ENCODE measurements at regions not wholly inside any gene's neighbourhood (a gene's known extent, or its start where the extent isn't known, plus 50 kb on each side); places are given as distances from the start of the nearest gene placed in this dataset.

DNA sequence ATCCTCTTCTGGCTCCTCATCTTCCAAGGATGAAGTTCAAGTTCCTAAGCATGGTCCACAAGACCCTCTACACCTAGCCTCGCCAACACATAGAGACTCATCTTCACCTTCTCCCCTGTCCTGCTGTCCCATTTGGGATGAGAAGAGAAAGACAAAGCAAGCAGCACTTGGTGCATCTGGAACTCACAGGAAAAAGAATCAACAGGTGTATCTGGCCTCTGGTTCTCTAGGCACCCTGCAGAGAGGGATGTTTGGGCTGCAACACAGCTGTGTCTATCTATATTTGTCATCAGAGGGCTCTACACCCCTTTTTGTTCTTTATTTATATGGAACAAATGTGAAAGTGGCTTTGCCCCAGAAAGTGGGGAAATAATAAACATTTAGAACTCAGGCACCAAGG lies 82.1 kb upstream of the GALNT18 start:
- TF ChIP-seq, protein P1, sequence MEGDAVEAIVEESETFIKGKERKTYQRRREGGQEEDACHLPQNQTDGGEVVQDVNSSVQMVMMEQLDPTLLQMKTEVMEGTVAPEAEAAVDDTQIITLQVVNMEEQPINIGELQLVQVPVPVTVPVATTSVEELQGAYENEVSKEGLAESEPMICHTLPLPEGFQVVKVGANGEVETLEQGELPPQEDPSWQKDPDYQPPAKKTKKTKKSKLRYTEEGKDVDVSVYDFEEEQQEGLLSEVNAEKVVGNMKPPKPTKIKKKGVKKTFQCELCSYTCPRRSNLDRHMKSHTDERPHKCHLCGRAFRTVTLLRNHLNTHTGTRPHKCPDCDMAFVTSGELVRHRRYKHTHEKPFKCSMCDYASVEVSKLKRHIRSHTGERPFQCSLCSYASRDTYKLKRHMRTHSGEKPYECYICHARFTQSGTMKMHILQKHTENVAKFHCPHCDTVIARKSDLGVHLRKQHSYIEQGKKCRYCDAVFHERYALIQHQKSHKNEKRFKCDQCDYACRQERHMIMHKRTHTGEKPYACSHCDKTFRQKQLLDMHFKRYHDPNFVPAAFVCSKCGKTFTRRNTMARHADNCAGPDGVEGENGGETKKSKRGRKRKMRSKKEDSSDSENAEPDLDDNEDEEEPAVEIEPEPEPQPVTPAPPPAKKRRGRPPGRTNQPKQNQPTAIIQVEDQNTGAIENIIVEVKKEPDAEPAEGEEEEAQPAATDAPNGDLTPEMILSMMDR (conservative IDR thresholded peaks at IDR 0.05; ENCODE audit: low read depth, low read length): no peak
- no peak for TF ChIP-seq POLR2A (IDR thresholded peaks at IDR 0.05; ENCODE audit: low read depth, low read length)
- no peak for TF ChIP-seq RAD21 (IDR thresholded peaks at IDR 0.05; ENCODE audit: low read length)
- TF ChIP-seq, protein P2, sequence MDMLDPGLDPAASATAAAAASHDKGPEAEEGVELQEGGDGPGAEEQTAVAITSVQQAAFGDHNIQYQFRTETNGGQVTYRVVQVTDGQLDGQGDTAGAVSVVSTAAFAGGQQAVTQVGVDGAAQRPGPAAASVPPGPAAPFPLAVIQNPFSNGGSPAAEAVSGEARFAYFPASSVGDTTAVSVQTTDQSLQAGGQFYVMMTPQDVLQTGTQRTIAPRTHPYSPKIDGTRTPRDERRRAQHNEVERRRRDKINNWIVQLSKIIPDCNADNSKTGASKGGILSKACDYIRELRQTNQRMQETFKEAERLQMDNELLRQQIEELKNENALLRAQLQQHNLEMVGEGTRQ (IDR thresholded peaks at IDR 0.05; ENCODE audit: low read depth, low read length): no peak
- no peak for TF ChIP-seq MXI1 (IDR thresholded peaks at IDR 0.05; ENCODE audit: borderline replicate concordance, low read depth, low read length)
- TF ChIP-seq MAFK (IDR thresholded peaks at IDR 0.05; ENCODE audit: low read depth, low read length): no peak
- no peak for TF ChIP-seq BHLHE40 (IDR thresholded peaks at IDR 0.05; ENCODE audit: low read depth, low read length)
- no peak for TF ChIP-seq RFX5 (IDR thresholded peaks at IDR 0.05; ENCODE audit: low read depth, low read length)
- no peak for TF ChIP-seq SMC3 (IDR thresholded peaks at IDR 0.05; ENCODE audit: low read depth, low read length)
- TF ChIP-seq FOS (IDR thresholded peaks at IDR 0.05; ENCODE audit: low read depth, low read length): no peak

All from IMR-90 (cell line).